Right hindlimb (tissue), 1 donor: ENCODE measurements at regions not wholly inside any gene's neighbourhood (a gene's known extent, or its start where the extent isn't known, plus 50 kb on each side); places are given as distances from the start of the nearest gene placed in this dataset.
"Not testable (repeated sequence)": the region's sequence is repeated elsewhere in the genome, so short reads cannot be mapped to it uniquely, and the experiment has no call there.

ENCODE experiments used
- DNase-seq: peaks from one replicate; pipeline ENCODE4 v3.0.0-alpha.2; 2018

- not testable (repeated sequence) for DNase-seq
Observed at GRCh38 chr5:153296251-153296844, 194.1 kb upstream of the GRIA1 start.

- DNase-seq = no peak
Observed at GRCh38 chr5:153299891-153300290, 190.6 kb upstream of the GRIA1 start.

GRCh38 chr5:153308282-153308681, 182.2 kb upstream of the GRIA1 start:
- no peak for DNase-seq

- no peak for DNase-seq
Observed at GRCh38 chr5:153318556-153318955, 171.9 kb upstream of the GRIA1 start.

- no peak for DNase-seq
Observed at GRCh38 chr5:153321478-153321877, 169.0 kb upstream of the GRIA1 start.

- no peak for DNase-seq
Observed at GRCh38 chr5:153340139-153340538, 150.3 kb upstream of the GRIA1 start.

GRCh38 chr5:153340738-153341137, 149.7 kb upstream of the GRIA1 start:
- no peak for DNase-seq

GRCh38 chr5:153342487-153342886, 148.0 kb upstream of the GRIA1 start:
- no peak for DNase-seq

- DNase-seq = no peak
Observed at GRCh38 chr5:153347611-153348010, 142.9 kb upstream of the GRIA1 start.

GRCh38 chr5:153350175-153350883, 140.1 kb upstream of the GRIA1 start:
- no peak for DNase-seq

GRCh38 chr5:153352685-153353219, 137.7 kb upstream of the GRIA1 start:
- DNase-seq = no peak

- no peak for DNase-seq
Observed at GRCh38 chr5:153357493-153358112, 132.9 kb upstream of the GRIA1 start.

GRCh38 chr5:153358315-153358976, 132.0 kb upstream of the GRIA1 start:
- no peak for DNase-seq

- no peak for DNase-seq
Observed at GRCh38 chr5:153360860-153361259, 129.6 kb upstream of the GRIA1 start.

- no peak for DNase-seq
Observed at GRCh38 chr5:153361735-153362409, 128.6 kb upstream of the GRIA1 start.

GRCh38 chr5:153365547-153365946, 124.9 kb upstream of the GRIA1 start:
- no peak for DNase-seq

- no peak for DNase-seq
Observed at GRCh38 chr5:153367466-153367865, 123.0 kb upstream of the GRIA1 start.

- no peak for DNase-seq
Observed at GRCh38 chr5:153372425-153373129, 117.9 kb upstream of the GRIA1 start.

- DNase-seq = no peak
Observed at GRCh38 chr5:153373130-153373498, 117.4 kb upstream of the GRIA1 start.

GRCh38 chr5:153381630-153382029, 108.8 kb upstream of the GRIA1 start:
- DNase-seq = not testable (repeated sequence)

GRCh38 chr5:153390569-153390968, 99.9 kb upstream of the GRIA1 start:
- DNase-seq = no peak

GRCh38 chr5:153399595-153399994, 90.9 kb upstream of the GRIA1 start:
- no peak for DNase-seq
